Liver (tissue), 8 donors: ENCODE measurements at regions not wholly inside any gene's neighbourhood (a gene's known extent, or its start where the extent isn't known, plus 50 kb on each side); places are given as distances from the start of the nearest gene placed in this dataset.
"Not testable (repeated sequence)": the region's sequence is repeated elsewhere in the genome, so short reads cannot be mapped to it uniquely, and the experiment has no call there.

ENCODE experiments used
- DNase-seq: peaks from one replicate; pipeline ENCODE4 v3.0.0-alpha.2; 2017; ENCODE audit warnings: low spot score
- H3K27ac ChIP-seq, 2 donors: one replicate each; pipeline ENCODE4 v1.7.0; 2013; ENCODE audit warnings: inconsistent platforms in 2 of 2, low read length in 2 of 2, control low read depth in 1 of 2, low read depth in 1 of 2, mild to moderate bottlenecking in 1 of 2
- H3K27me3 ChIP-seq, 4 donors: one replicate each; pipeline versions ENCODE4 v1.6.1 to v1.7.0; 2013; ENCODE audit warnings: low read length in 3 of 4, inconsistent platforms in 1 of 4, mild to moderate bottlenecking in 1 of 4, moderate library complexity in 1 of 4; ENCODE audit not compliant: control insufficient read depth in 4 of 4, insufficient read depth in 4 of 4
- H3K36me3 ChIP-seq, 4 donors: one replicate each; pipeline versions ENCODE4 v1.6.1 to v1.7.0; 2013; ENCODE audit warnings: low read length in 3 of 4, mild to moderate bottlenecking in 3 of 4, low read depth in 1 of 4, moderate library complexity in 1 of 4; ENCODE audit not compliant: control insufficient read depth in 4 of 4, insufficient read depth in 3 of 4
- H3K4me1 ChIP-seq, 4 donors: one replicate each; pipeline versions ENCODE4 v1.6.1 to v1.7.0; 2013; ENCODE audit warnings: low read length in 3 of 4, mild to moderate bottlenecking in 3 of 4, moderate library complexity in 1 of 4; ENCODE audit not compliant: control insufficient read depth in 4 of 4, insufficient read depth in 4 of 4
- H3K4me3 ChIP-seq, 3 donors: one replicate each; pipeline versions ENCODE4 v1.6.1 to v1.7.0; 2013; ENCODE audit warnings: low read length in 3 of 3, control low read depth in 1 of 3, low read depth in 1 of 3, mild to moderate bottlenecking in 1 of 3
- H3K9ac ChIP-seq, 2 donors: one replicate each; pipeline ENCODE4 v1.7.0; 2013; ENCODE audit warnings: low read length in 2 of 2, mild to moderate bottlenecking in 2 of 2, moderate library complexity in 2 of 2, control low read depth in 1 of 2, low read depth in 1 of 2
- H3K9me3 ChIP-seq, 4 donors: one replicate each; pipeline versions ENCODE4 v1.6.1 to v1.7.0; 2013; ENCODE audit warnings: low read length in 3 of 4; ENCODE audit not compliant: control insufficient read depth in 4 of 4
- EGR1 ChIP-seq, 2 donors: IDR thresholded peaks; 2 replicates each; pipeline ENCODE4 v1.6.1; 2016 to 2018; ENCODE audit warnings: antibody characterized with exemption in 2 of 2, low read depth in 2 of 2
- FOXA1 ChIP-seq: IDR thresholded peaks from 2 replicates; pipeline ENCODE4 v1.6.1; 2016; ENCODE audit warnings: antibody characterized with exemption
- GABPA ChIP-seq, 2 donors: IDR thresholded peaks in 1 of 2; conservative IDR thresholded peaks in 1 of 2; 2 replicates each; pipeline ENCODE4 v1.6.1; 2016; ENCODE audit warnings: antibody characterized with exemption in 2 of 2, mild to moderate bottlenecking in 1 of 2, moderate library complexity in 1 of 2
- HNF4A ChIP-seq, 2 donors: conservative IDR thresholded peaks; 2 replicates each; pipeline ENCODE4 v1.6.1; 2016; ENCODE audit warnings: antibody characterized with exemption in 2 of 2, mild to moderate bottlenecking in 2 of 2
- MAX ChIP-seq: IDR thresholded peaks from 2 replicates; pipeline ENCODE4 v1.6.1; 2016; ENCODE audit warnings: antibody characterized with exemption
- NR2F2 ChIP-seq: IDR thresholded peaks from 2 replicates; pipeline ENCODE4 v1.6.1; 2016; ENCODE audit warnings: antibody characterized with exemption
- RAD21 ChIP-seq, 2 donors: IDR thresholded peaks; 2 replicates each; pipeline ENCODE4 v1.6.1; 2016; ENCODE audit warnings: antibody characterized with exemption in 2 of 2, mild to moderate bottlenecking in 2 of 2
- YY1 ChIP-seq: IDR thresholded peaks from 2 replicates; pipeline ENCODE4 v1.6.1; 2016; ENCODE audit warnings: antibody characterized with exemption, mild to moderate bottlenecking
- whole genome bisulfite sequencing: extraction: QIAGEN DNeasy Blood & Tissue Kit; methylation state at CpG from one replicate; pipeline ENCODE4 v1.1.7; 2013; 5-methylcytosine and 5-hydroxymethylcytosine counted together
- TF ChIP-seq, protein P1 (sequence below): IDR thresholded peaks from 2 replicates; pipeline ENCODE4 v1.6.1; 2016; ENCODE audit warnings: antibody characterized with exemption
- TF ChIP-seq, protein P2 (sequence below): IDR thresholded peaks from 2 replicates; pipeline ENCODE4 v1.6.1; 2016; ENCODE audit warnings: antibody characterized with exemption, mild to moderate bottlenecking
- TF ChIP-seq, protein P3 (sequence below): fragments of 150-350 bp; IDR thresholded peaks from 2 replicates; pipeline ENCODE4 v1.5.1; 2017; ENCODE audit warnings: improper control_type of control experiment, low read depth, low read length; ENCODE audit not compliant: missing input control
- donor health status: healthy.
- donor health status: healthy.
- donor health status: healthy.
- donor health status: healthy.
- donor health status: healthy.

DNA sequence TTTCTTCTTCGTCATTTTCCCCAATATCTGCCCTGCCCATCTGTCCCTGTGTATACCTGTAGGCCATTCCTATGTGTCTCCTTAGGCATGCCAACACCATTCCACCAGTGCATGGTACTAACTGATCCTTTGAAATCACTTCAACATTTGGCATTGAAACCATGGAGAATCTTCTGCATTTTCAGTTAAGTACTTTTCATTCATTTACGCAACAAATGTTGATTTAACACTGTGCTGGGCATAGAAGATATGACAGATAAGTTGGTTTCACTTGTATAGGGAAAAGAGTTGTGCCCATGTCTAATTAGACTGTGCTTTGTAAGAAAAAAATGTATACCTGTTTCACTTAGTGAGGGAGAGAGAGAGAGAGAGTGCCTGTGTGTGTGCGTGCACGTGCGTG, 77.9 kb upstream of the FLT1 start:
- DNase-seq = no peak
- H3K36me3 ChIP-seq = no peaks in the 10 kb centered on the region
- H3K4me1 ChIP-seq = no peaks in the 10 kb centered on the region
- peaks cover 0 to 2% (median 0%) of the 10 kb centered on the region in 4 donors for H3K27me3 ChIP-seq
- WGBS = 93% methylated on average over 5 of the region's 5 CpGs
- no peak overlapping the region for H3K27ac ChIP-seq
- TF ChIP-seq, protein P1, sequence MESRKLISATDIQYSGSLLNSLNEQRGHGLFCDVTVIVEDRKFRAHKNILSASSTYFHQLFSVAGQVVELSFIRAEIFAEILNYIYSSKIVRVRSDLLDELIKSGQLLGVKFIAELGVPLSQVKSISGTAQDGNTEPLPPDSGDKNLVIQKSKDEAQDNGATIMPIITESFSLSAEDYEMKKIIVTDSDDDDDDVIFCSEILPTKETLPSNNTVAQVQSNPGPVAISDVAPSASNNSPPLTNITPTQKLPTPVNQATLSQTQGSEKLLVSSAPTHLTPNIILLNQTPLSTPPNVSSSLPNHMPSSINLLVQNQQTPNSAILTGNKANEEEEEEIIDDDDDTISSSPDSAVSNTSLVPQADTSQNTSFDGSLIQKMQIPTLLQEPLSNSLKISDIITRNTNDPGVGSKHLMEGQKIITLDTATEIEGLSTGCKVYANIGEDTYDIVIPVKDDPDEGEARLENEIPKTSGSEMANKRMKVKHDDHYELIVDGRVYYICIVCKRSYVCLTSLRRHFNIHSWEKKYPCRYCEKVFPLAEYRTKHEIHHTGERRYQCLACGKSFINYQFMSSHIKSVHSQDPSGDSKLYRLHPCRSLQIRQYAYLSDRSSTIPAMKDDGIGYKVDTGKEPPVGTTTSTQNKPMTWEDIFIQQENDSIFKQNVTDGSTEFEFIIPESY = no peak
- TF ChIP-seq MAX = no peak
- TF ChIP-seq FOXA1 = no peak
- no peak overlapping the region for H3K9ac ChIP-seq
- H3K4me3 ChIP-seq = no peak overlapping the region
- no peaks in the 10 kb centered on the region for H3K9me3 ChIP-seq

GRCh38 chr13:28570356-28570755, 75.4 kb upstream of the FLT1 start:
- H3K9me3 ChIP-seq, H3K4me3 ChIP-seq, DNase-seq, H3K4me1 ChIP-seq, H3K9ac ChIP-seq, H3K36me3 ChIP-seq, H3K27me3 ChIP-seq, H3K27ac ChIP-seq: not testable (repeated sequence)
- WGBS = 88% methylated on average over 7 of the region's 7 CpGs

DNA sequence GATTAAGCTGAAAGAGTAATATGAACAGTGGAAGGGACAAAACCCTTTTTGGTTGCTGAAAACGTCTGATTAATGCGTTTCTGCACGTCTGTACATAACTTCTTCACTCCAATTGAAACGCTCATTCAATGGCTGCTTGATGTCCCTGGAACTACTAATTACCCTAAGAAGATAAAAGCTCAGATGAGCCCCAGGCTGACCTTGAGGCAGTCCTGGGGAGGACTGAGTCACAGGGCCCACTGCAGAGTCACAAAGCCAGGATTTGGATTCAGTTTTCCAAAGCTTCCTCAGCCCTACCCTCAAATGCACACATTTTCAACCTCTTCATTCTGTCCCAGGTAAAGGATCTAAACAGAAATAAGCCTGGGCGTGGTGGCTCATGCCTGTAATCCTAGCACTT, 75.0 kb upstream of the FLT1 start:
- Histone ChIP-seq H3K9ac (no peak overlapping the region), H3K36me3 (no peaks in the 10 kb centered on the region), H3K4me3 (no peak overlapping the region), H3K9me3 (no peaks in the 10 kb centered on the region), H3K27ac (no peak overlapping the region), H3K4me1 (no peaks in the 10 kb centered on the region), H3K27me3 (no peaks in the 10 kb centered on the region)
- DNase-seq = no peak
- TF ChIP-seq FOXA1 (no peak), HNF4A (conservative IDR thresholded peaks at IDR 0.05) (no peak), GABPA (IDR thresholded peaks at IDR 0.05 in 1 of 2, conservative IDR thresholded peaks at IDR 0.05 in 1 of 2) (no peak), YY1 (no peak), RAD21 (IDR thresholded peaks at IDR 0.05) (no peak), EGR1 (IDR thresholded peaks at IDR 0.05; ENCODE audit: low read depth in 2 of 2) (no peak), NR2F2 (no peak)
- TF ChIP-seq, protein P2, sequence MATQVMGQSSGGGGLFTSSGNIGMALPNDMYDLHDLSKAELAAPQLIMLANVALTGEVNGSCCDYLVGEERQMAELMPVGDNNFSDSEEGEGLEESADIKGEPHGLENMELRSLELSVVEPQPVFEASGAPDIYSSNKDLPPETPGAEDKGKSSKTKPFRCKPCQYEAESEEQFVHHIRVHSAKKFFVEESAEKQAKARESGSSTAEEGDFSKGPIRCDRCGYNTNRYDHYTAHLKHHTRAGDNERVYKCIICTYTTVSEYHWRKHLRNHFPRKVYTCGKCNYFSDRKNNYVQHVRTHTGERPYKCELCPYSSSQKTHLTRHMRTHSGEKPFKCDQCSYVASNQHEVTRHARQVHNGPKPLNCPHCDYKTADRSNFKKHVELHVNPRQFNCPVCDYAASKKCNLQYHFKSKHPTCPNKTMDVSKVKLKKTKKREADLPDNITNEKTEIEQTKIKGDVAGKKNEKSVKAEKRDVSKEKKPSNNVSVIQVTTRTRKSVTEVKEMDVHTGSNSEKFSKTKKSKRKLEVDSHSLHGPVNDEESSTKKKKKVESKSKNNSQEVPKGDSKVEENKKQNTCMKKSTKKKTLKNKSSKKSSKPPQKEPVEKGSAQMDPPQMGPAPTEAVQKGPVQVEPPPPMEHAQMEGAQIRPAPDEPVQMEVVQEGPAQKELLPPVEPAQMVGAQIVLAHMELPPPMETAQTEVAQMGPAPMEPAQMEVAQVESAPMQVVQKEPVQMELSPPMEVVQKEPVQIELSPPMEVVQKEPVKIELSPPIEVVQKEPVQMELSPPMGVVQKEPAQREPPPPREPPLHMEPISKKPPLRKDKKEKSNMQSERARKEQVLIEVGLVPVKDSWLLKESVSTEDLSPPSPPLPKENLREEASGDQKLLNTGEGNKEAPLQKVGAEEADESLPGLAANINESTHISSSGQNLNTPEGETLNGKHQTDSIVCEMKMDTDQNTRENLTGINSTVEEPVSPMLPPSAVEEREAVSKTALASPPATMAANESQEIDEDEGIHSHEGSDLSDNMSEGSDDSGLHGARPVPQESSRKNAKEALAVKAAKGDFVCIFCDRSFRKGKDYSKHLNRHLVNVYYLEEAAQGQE = no peak
- TF ChIP-seq, protein P3, sequence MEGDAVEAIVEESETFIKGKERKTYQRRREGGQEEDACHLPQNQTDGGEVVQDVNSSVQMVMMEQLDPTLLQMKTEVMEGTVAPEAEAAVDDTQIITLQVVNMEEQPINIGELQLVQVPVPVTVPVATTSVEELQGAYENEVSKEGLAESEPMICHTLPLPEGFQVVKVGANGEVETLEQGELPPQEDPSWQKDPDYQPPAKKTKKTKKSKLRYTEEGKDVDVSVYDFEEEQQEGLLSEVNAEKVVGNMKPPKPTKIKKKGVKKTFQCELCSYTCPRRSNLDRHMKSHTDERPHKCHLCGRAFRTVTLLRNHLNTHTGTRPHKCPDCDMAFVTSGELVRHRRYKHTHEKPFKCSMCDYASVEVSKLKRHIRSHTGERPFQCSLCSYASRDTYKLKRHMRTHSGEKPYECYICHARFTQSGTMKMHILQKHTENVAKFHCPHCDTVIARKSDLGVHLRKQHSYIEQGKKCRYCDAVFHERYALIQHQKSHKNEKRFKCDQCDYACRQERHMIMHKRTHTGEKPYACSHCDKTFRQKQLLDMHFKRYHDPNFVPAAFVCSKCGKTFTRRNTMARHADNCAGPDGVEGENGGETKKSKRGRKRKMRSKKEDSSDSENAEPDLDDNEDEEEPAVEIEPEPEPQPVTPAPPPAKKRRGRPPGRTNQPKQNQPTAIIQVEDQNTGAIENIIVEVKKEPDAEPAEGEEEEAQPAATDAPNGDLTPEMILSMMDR = no peak
- WGBS = 82% methylated on average over 5 of the region's 5 CpGs
